Mammary epithelial cell (primary cell): ENCODE measurements at regions not wholly inside any gene's neighbourhood (a gene's known extent, or its start where the extent isn't known, plus 50 kb on each side); places are given as distances from the start of the nearest gene placed in this dataset.

Experiments used
- EZH2 ChIP-seq: IDR thresholded peaks from 2 replicates; pipeline ENCODE4 v1.6.1; 2012; ENCODE audit warnings: low read length, inconsistent platforms, borderline replicate concordance
- TF ChIP-seq, protein P1 (sequence below), 2 donors: IDR thresholded peaks in 1 of 2; conservative IDR thresholded peaks in 1 of 2; 2 replicates each; pipeline ENCODE4 v1.5.1; 2011 to 2012; ENCODE audit warnings: inconsistent platforms in 2 of 2, low read length in 2 of 2, mild to moderate bottlenecking in 2 of 2, control low read depth in 1 of 2, low read depth in 1 of 2; ENCODE audit not compliant: insufficient read depth in 1 of 2; ENCODE audit errors: extremely low read depth in 1 of 2

DNA sequence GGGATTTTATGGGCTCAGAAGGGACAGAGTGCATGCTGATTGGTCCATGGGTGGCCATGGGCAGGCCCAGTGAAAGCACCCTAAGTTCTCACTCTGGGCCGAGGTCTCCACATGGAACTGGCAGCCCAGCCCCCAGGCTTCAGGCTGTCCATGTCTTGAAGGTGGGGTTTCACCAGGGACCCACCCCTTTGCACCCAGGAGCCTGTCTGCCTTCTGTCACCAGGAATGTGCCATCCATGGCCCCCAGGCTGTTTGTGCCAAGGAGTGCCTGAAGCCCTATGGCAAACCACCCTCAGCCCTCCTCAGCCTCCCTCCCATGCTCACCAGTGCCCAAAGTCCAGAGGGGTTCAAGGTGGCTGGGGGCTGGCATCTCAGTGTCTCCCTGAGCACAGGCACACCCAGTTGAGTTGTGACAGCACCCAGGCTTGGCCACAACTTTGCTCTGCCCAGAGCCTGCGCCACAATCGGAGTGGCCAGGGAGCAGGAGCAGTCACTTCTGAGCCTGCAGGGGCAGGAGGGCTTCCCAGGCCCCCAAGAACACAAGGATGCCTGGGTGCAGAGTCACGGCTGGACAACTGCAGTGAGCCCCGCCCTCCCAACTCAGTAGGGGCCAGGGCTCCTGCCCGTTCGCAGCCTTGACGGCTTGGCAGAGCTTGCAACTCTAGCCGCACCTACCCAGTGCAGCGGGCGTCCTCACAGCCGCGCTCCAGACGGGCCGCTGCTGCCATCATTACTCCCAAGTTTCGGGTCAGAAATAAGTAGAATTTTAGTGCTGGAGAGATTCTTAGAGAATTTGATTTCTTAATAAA, 185.3 kb upstream of the NUDT6 start:
- TF ChIP-seq, protein P1, sequence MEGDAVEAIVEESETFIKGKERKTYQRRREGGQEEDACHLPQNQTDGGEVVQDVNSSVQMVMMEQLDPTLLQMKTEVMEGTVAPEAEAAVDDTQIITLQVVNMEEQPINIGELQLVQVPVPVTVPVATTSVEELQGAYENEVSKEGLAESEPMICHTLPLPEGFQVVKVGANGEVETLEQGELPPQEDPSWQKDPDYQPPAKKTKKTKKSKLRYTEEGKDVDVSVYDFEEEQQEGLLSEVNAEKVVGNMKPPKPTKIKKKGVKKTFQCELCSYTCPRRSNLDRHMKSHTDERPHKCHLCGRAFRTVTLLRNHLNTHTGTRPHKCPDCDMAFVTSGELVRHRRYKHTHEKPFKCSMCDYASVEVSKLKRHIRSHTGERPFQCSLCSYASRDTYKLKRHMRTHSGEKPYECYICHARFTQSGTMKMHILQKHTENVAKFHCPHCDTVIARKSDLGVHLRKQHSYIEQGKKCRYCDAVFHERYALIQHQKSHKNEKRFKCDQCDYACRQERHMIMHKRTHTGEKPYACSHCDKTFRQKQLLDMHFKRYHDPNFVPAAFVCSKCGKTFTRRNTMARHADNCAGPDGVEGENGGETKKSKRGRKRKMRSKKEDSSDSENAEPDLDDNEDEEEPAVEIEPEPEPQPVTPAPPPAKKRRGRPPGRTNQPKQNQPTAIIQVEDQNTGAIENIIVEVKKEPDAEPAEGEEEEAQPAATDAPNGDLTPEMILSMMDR (conservative IDR thresholded peaks at IDR 0.05 in 1 of 2, IDR thresholded peaks at IDR 0.05 in 1 of 2; ENCODE audit: extremely low read depth in 1 of 2, insufficient read depth in 1 of 2, low read depth in 1 of 2, low read length in 2 of 2), result no peak
- no peak for TF ChIP-seq EZH2
